SIG-M5 (cell line): ENCODE measurements at regions not wholly inside any gene's neighbourhood (a gene's known extent, or its start where the extent isn't known, plus 50 kb on each side); places are given as distances from the start of the nearest gene placed in this dataset.

Experiments used
- DNase-seq: peaks from one replicate; lab custom pipeline; 2025; lab: John Stamatoyannopoulos, UW

- no peak for DNase-seq
Measured at GRCh38 chrX:149992918-149993317, 54.6 kb upstream of the EOLA2 start.

- no peak for DNase-seq
Measured at GRCh38 chrX:149993989-149994388, 55.7 kb upstream of the EOLA2 start.

GRCh38 chrX:149996515-149996914, 58.2 kb upstream of the EOLA2 start:
- DNase-seq, result no peak

GRCh38 chrX:150005027-150005426, 66.7 kb upstream of the EOLA2 start:
- no peak for DNase-seq

- no peak for DNase-seq
Measured at GRCh38 chrX:150007356-150007755, 69.1 kb upstream of the EOLA2 start.

GRCh38 chrX:150012647-150013381, 74.5 kb upstream of the EOLA2 start:
- no peak for DNase-seq

GRCh38 chrX:150014525-150014924, 76.2 kb upstream of the EOLA2 start:
- DNase-seq, result no peak

- DNase-seq, result no peak
Measured at GRCh38 chrX:150017868-150018267, 79.6 kb upstream of the EOLA2 start.

- DNase-seq, result no peak
Measured at GRCh38 chrX:150018931-150019361, 80.7 kb upstream of the EOLA2 start.

GRCh38 chrX:150028692-150029091, 90.4 kb upstream of the EOLA2 start:
- no peak for DNase-seq

- DNase-seq, result no peak
Measured at GRCh38 chrX:150032742-150033141, 94.5 kb upstream of the EOLA2 start.

- DNase-seq, result no peak
Measured at GRCh38 chrX:150034788-150035187, 96.5 kb upstream of the EOLA2 start.

GRCh38 chrX:150035531-150035930, 97.2 kb upstream of the EOLA2 start:
- DNase-seq, result no peak

GRCh38 chrX:150036181-150036580, 97.9 kb upstream of the EOLA2 start:
- DNase-seq, result no peak

GRCh38 chrX:150036641-150037040, 98.3 kb upstream of the EOLA2 start:
- DNase-seq, result no peak

- DNase-seq, result no peak
Measured at GRCh38 chrX:150037041-150037440, 98.8 kb upstream of the EOLA2 start.

GRCh38 chrX:150038315-150038714, 100.0 kb upstream of the EOLA2 start:
- no peak for DNase-seq

- no peak for DNase-seq
Measured at GRCh38 chrX:150038986-150039599, 100.8 kb upstream of the EOLA2 start.

GRCh38 chrX:150041208-150041607, 102.9 kb upstream of the EOLA2 start:
- no peak for DNase-seq

GRCh38 chrX:150044556-150044955, 106.3 kb upstream of the EOLA2 start:
- no peak for DNase-seq

GRCh38 chrX:150047818-150048217, 109.5 kb upstream of the EOLA2 start:
- no peak for DNase-seq

GRCh38 chrX:150049647-150050046, 111.4 kb upstream of the EOLA2 start:
- no peak for DNase-seq

GRCh38 chrX:150050387-150050786, 112.1 kb upstream of the EOLA2 start:
- DNase-seq, result no peak

- no peak for DNase-seq
Measured at GRCh38 chrX:150051096-150051495, 112.8 kb upstream of the EOLA2 start.
